ENCODE measurements at regions not wholly inside any gene's neighbourhood (a gene's known extent, or its start where the extent isn't known, plus 50 kb on each side); places are given as distances from the start of the nearest gene placed in this dataset.

DNA sequence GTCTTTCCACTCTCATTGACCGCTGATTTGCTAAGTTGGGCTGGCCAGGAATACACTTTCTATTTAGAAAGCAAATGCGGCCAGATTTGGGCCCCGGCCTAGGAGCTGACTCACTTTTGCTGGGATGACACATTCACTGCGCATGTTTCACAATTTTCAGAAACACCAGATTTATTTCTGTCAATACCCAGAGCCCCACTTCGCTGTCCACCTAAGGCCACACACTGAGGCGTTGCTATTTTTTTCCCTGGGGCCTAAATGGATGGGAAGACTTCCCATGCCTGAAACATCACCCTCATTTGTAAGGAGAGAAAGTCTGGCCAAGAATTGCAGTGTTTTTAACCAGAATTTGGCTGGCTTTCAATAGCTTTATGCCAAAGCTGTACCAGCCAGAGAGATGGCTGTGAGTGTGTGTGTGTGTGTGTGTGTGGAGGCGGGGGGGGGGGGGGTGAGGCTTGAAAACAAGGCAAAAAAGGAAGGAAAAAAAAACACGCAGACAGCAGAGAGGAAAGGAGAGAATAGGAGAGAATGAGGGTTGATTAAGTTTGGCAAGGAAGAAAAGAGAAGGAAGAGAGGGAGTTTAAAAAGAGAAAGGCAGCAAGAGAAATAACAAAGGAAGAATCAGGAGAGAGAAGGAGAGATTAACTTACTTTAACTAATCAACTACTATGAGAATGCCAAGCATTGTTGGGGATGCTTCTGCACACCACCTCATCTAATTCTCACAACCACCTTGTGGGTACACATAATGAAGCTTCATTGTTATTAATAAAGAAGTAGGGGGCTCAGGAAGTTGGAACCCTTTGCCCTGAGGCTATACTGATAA is 261.4 kb upstream of the KLF4 start:
- TF ChIP-seq, protein P1, sequence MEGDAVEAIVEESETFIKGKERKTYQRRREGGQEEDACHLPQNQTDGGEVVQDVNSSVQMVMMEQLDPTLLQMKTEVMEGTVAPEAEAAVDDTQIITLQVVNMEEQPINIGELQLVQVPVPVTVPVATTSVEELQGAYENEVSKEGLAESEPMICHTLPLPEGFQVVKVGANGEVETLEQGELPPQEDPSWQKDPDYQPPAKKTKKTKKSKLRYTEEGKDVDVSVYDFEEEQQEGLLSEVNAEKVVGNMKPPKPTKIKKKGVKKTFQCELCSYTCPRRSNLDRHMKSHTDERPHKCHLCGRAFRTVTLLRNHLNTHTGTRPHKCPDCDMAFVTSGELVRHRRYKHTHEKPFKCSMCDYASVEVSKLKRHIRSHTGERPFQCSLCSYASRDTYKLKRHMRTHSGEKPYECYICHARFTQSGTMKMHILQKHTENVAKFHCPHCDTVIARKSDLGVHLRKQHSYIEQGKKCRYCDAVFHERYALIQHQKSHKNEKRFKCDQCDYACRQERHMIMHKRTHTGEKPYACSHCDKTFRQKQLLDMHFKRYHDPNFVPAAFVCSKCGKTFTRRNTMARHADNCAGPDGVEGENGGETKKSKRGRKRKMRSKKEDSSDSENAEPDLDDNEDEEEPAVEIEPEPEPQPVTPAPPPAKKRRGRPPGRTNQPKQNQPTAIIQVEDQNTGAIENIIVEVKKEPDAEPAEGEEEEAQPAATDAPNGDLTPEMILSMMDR (IDR thresholded peaks at IDR 0.05; ENCODE audit: extremely low read depth, missing control alignments), result no peak
- no peak for DNase-seq (ENCODE audit: low spot score)

DNA sequence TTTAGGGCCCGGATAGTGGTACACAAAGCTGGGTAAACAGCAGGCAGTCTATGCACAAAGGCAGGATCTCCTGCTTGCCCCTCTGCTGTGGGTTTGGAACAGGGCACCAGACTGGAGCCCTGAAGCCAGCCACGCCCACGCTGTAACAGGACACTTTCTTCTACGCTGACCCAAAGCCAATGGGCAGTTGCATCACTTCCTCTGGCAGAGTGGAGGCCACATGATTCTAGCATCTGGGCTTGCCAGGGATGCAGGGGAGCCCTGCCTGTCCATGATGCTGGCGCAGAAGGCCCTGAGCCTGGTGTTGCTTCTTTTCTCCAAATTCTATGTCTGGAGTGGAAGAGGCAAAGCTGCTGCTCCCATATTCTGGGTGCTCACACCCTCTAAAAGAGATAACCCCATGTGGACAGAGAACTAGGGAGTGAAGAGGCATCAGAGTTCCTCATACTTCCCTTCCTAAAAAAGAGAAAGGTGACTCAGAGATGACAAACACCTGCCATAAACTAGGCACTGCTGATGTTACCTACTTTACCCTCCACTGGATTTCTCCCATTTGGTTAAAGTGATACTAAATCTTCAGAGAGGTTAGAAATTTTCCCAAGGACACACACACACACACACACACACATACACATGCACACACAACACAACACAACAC is 260.3 kb upstream of the KLF4 start:
- DNase-seq (ENCODE audit: low spot score), result no peak
- TF ChIP-seq, protein P1 (IDR thresholded peaks at IDR 0.05; ENCODE audit: extremely low read depth, missing control alignments), result no peak

DNA sequence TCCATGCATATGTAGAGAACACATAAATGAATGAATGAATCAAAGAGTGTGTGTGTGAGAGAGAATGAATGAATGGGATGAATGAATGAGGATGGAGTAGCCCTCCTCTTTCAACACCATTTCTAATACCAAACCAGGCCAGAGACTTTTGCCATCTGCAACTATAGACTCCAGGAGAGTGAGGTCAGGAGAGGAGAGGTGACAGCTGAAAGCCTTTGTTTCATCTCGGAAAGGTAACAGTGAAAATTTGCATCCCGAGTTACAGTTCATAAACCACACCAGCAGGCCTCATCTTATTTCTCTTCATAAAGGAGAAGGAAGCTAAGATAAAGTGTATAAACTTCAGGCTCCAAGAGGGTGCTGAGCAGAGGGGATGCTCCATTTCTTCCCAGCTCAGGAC is 255.3 kb upstream of the KLF4 start:
- DNase-seq (ENCODE audit: low spot score), result no peak
- TF ChIP-seq, protein P1 (IDR thresholded peaks at IDR 0.05; ENCODE audit: extremely low read depth, missing control alignments), result no peak

DNA sequence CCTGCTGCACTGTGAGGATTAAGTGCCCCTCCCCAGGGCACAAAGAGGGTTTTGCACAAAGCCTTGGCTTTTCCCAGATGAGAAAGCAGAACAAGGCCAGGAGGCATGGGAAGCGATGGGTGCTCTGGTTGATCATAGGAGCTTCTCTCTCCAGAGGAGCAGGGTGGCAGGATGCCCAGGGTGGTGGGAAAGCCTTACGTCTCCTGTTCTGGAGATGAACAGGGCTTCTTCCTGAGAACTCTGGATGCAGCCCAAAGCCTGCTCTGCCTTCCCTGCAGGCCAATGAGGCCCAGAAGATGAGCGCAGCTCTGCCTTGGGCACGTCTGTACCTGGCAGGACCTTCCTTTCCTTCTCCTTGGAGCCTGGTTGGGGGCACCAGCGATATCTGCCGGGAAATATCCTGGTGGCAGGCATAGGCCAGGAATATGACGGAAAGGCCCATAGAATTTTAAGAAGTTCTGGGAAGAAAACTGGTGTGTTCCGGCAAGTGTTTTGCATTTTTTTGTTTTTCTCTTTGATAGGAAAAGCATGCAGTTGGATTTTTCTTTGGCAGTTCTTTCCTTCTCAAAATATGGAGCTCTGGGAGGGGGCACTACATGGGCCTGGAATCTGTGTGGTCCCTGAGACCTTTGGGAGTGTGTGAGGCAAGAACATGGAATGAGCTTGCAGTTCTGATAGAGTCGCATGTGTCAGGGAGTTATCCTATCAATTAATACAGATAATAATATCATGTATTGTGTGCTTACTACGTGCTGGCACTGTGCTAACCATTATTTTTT is 253.2 kb upstream of the KLF4 start:
- no peak for DNase-seq (ENCODE audit: low spot score)
- TF ChIP-seq, protein P1 (IDR thresholded peaks at IDR 0.05; ENCODE audit: extremely low read depth, missing control alignments), result no peak

DNA sequence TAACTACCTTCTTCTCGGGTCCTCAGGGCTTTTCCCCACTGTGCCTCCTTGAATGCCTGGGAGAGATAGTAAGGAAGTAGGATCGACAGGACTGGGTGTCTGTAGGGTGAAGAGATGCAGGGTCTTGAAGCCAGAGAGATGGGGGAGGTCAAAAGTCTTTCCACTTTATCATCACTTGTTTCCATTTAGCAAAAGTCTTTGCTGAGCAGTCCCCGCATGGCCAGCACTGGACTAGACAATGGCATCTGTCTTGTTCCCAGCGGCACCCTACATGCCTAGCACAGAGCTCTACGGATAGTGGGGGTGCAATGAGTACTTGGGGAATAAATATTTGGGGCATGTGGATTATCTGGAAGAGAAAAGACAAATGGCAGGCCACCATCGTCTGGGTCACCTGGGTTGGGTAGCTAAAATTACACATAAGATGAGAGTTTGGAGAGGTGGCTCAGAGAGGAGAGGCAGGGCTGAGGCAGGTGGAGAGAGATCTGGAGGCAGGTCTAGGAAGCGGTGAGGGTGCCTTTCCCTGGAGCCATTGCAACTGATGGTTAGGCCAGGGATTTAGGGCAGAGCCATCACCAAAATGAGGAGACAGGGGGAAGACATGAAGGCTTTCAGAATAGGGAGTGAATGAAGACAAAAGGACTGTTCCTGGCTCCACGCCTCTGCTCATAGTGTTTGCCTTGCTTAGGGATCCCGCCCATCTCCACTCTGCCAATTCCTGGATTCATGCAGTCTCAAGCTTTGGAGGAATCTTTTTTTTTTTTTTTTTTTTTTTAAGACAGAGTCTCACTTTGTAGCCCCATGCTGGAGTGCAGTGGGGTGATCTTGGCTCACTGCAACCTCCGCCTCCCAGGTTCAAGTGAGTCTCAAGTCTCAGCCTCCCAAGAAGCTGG is 250.8 kb upstream of the KLF4 start:
- no peak for DNase-seq (ENCODE audit: low spot score)
- TF ChIP-seq, protein P1 (IDR thresholded peaks at IDR 0.05; ENCODE audit: extremely low read depth, missing control alignments), result no peak

DNA sequence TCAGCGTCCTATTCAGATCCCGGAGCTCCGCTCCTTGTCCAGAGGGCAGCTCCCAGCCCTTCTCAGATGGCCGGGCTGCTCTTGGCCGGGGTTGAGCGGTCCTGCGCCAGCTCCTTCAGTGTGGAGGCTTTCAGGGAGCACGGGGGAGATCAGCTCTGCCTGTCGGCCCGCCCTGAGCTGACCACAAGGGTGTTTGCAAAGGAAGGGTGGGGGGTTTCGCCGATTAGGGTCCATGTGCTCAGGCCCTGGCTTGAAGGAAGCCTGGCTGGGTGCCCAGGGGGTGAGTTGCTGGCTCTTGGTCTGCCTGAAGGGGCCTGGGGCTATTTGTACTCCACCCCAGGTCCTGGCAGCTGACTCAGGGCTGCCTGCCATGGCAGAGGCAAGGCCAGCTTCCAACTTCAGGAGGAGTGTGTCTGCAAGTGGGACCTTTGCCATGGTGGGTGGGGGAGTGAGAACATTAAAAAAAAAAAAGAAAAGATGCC is 250.1 kb upstream of the KLF4 start:
- DNase-seq (ENCODE audit: low spot score), result no peak

More for the DNA sequence above, 250.1 kb upstream of the KLF4 start:
- TF ChIP-seq, protein P1 (IDR thresholded peaks at IDR 0.05; ENCODE audit: extremely low read depth, missing control alignments), result no peak
